Thyroid gland (tissue), 4 donors: ENCODE measurements at regions not wholly inside any gene's neighbourhood (a gene's known extent, or its start where the extent isn't known, plus 50 kb on each side); places are given as distances from the start of the nearest gene placed in this dataset.

Experiments used
- DNase-seq, 2 donors: peaks; one replicate each; pipeline ENCODE4 v3.0.0-alpha.2; 2019
- H3K27ac ChIP-seq, 3 donors: fragments of 200-600 bp; sonication (generic); 1 replicate in 2 of 3; 2 replicates in 1 of 3; pipeline ENCODE4 v1.5.1; 2016 to 2019; ENCODE audit warnings: mild to moderate bottlenecking in 1 of 3, moderate library complexity in 1 of 3
- H3K27me3 ChIP-seq: fragments of 200-600 bp; sonication (generic); one replicate; pipeline ENCODE4 v1.5.1; 2019
- H3K36me3 ChIP-seq, 2 donors: fragments of 200-600 bp; sonication (generic); one replicate each; pipeline ENCODE4 v1.5.1; 2016 to 2019
- H3K4me1 ChIP-seq, 2 donors: fragments of 200-600 bp; sonication (generic); one replicate each; pipeline ENCODE4 v1.5.1; 2017 to 2019
- H3K4me3 ChIP-seq, 3 donors: fragments of 200-600 bp; sonication (generic); replicated peaks in 1 of 3; 1 replicate in 2 of 3; 2 replicates in 1 of 3; pipeline ENCODE4 v1.5.1; 2016; ENCODE audit warnings: mild to moderate bottlenecking in 1 of 3
- H3K9me3 ChIP-seq: fragments of 200-600 bp; sonication (generic); one replicate; pipeline ENCODE4 v1.5.1; 2017
- CTCF ChIP-seq, 6 experiments: fragments of 200-600 bp in 3 of 6; fragments of 450-650 bp in 3 of 6; sonication (generic) in 3 of 6; IDR thresholded peaks; one replicate each; pipeline ENCODE4 v1.5.1; 2016 to 2019; ENCODE audit warnings: antibody characterized with exemption in 6 of 6, mild to moderate bottlenecking in 2 of 6, inconsistent platforms in 1 of 6, moderate library complexity in 1 of 6
- POLR2A ChIP-seq, 2 donors: fragments of 450-650 bp; IDR thresholded peaks; one replicate each; pipeline ENCODE4 v1.6.1; 2017; ENCODE audit warnings: antibody characterized with exemption in 2 of 2, mild to moderate bottlenecking in 2 of 2, moderate library complexity in 1 of 2
- WGBS, 2 donors: methylation state at CpG; one replicate each; pipeline ENCODE4 v1.1.5; 2017; 5-methylcytosine and 5-hydroxymethylcytosine counted together
- intact Hi-C: fragments of 100-400 bp; cut with DNase I; formaldehyde crosslinking; loops from one replicate; pipeline ENCODE4 v1.15.1; 2023

GRCh38 chr7:21020667-21021066 lies 234.0 kb upstream of the SP8 start:
- Histone ChIP-seq H3K9me3 (no peaks in the 10 kb centered on the region), H3K27me3 (no peaks in the 10 kb centered on the region), H3K36me3 (no peaks in the 10 kb centered on the region), H3K4me3 (no peak overlapping the region), H3K27ac (no peak overlapping the region), H3K4me1 (no peaks in the 10 kb centered on the region)
- WGBS, 2 donors: 64 to 69% methylated on average over 2 of the region's 2 CpGs
- TF ChIP-seq CTCF (IDR thresholded peaks at IDR 0.05): no peak
- TF ChIP-seq POLR2A (IDR thresholded peaks at IDR 0.05): no peak
- intact Hi-C loops: no loop called here
- no peak for DNase-seq

- Histone ChIP-seq H3K27me3 (no peaks in the 10 kb centered on the region), H3K36me3 (no peaks in the 10 kb centered on the region), H3K27ac (no peak overlapping the region), H3K9me3 (no peaks in the 10 kb centered on the region), H3K4me3 (no peak overlapping the region), H3K4me1 (peaks cover 0 to 3% of the 10 kb centered on the region in 2 donors)
- 57% methylated on average over 6 of the region's 6 CpGs for WGBS, 2 donors
- TF ChIP-seq CTCF (IDR thresholded peaks at IDR 0.05): no peak
- TF ChIP-seq POLR2A (IDR thresholded peaks at IDR 0.05): no peak
- no peak for DNase-seq
- intact Hi-C loops: no loop called here
Observed at GRCh38 chr7:21023841-21024484, 237.3 kb upstream of the SP8 start.

- 59 to 63% methylated on average over 5 of the region's 5 CpGs for WGBS, 2 donors
- no peak overlapping the region for H3K27ac ChIP-seq
- intact Hi-C loops: no loop called here
Observed at GRCh38 chr7:21024485-21024867, 237.8 kb upstream of the SP8 start.

GRCh38 chr7:21028186-21028585 lies 241.5 kb upstream of the SP8 start:
- peaks cover 0 to 3% of the 10 kb centered on the region in 2 donors for H3K4me1 ChIP-seq
- no peaks in the 10 kb centered on the region for H3K36me3 ChIP-seq
- no peak overlapping the region for H3K27ac ChIP-seq
- peak in 1 of 2 donors; percentile 4 for DNase-seq
- H3K4me3 ChIP-seq: no peak overlapping the region
- no peaks in the 10 kb centered on the region for H3K9me3 ChIP-seq
- TF ChIP-seq POLR2A (IDR thresholded peaks at IDR 0.05): no peak
- no peak for TF ChIP-seq CTCF (IDR thresholded peaks at IDR 0.05)
- intact Hi-C loops: no loop called here
- H3K27me3 ChIP-seq: no peaks in the 10 kb centered on the region
- 20 to 27% methylated on average over 13 of the region's 13 CpGs for WGBS, 2 donors

More at GRCh38 chr7:21024485-21024867, 237.8 kb upstream of the SP8 start:
- TF ChIP-seq CTCF (IDR thresholded peaks at IDR 0.05): no peak
- no peak for TF ChIP-seq POLR2A (IDR thresholded peaks at IDR 0.05)
- Histone ChIP-seq H3K36me3 (no peaks in the 10 kb centered on the region), H3K4me3 (no peak overlapping the region), H3K4me1 (peaks cover 0 to 3% of the 10 kb centered on the region in 2 donors), H3K9me3 (no peaks in the 10 kb centered on the region), H3K27me3 (no peaks in the 10 kb centered on the region)
- DNase-seq: no peak

- intact Hi-C loops: no loop called here
- Histone ChIP-seq H3K36me3 (no peaks in the 10 kb centered on the region), H3K9me3 (no peaks in the 10 kb centered on the region), H3K4me3 (no peak overlapping the region), H3K27me3 (no peaks in the 10 kb centered on the region), H3K4me1 (peaks cover 0 to 3% of the 10 kb centered on the region in 2 donors), H3K27ac (no peak overlapping the region)
- TF ChIP-seq CTCF (IDR thresholded peaks at IDR 0.05) (no peak), POLR2A (IDR thresholded peaks at IDR 0.05) (no peak)
- 16 to 20% methylated on average over 3 of the region's 3 CpGs for WGBS, 2 donors
- DNase-seq: no peak
Observed at GRCh38 chr7:21028599-21028998, 241.9 kb upstream of the SP8 start.
